ENCODE measurements at regions not wholly inside any gene's neighbourhood (a gene's known extent, or its start where the extent isn't known, plus 50 kb on each side); places are given as distances from the start of the nearest gene placed in this dataset.

DNA sequence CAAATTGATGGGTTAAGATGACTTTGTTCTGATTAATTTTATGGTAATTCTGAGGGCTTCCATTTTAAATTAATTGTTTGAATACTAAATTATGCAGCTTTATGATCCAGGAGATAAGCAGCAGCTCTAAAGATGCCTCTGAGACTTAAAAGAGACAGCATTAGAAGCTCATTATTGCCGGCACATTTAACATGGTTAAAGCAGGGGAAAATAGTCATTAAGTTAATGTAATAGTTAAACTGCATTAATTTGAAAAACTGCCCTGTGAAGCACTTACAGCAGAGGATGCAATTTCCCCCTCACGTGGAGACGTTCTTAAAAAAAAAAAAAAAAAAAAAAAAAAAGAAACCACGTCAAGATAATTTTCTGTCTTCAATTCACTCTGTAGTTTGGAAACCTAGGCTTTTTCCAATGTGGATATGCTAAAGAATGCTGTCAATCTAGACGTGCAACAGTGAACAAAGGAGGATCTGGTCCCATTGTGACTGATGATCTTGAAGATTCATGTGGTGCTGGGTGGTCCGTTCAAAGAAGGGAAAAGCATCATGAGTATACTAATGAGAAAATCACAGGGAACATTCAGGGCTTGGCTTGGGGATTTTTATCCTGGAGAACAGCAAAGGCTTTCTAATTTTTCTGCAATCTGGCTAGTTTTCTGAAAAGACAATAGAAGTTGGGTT lies 440.6 kb upstream of the HS3ST1 start:
- TF ChIP-seq, protein P1, sequence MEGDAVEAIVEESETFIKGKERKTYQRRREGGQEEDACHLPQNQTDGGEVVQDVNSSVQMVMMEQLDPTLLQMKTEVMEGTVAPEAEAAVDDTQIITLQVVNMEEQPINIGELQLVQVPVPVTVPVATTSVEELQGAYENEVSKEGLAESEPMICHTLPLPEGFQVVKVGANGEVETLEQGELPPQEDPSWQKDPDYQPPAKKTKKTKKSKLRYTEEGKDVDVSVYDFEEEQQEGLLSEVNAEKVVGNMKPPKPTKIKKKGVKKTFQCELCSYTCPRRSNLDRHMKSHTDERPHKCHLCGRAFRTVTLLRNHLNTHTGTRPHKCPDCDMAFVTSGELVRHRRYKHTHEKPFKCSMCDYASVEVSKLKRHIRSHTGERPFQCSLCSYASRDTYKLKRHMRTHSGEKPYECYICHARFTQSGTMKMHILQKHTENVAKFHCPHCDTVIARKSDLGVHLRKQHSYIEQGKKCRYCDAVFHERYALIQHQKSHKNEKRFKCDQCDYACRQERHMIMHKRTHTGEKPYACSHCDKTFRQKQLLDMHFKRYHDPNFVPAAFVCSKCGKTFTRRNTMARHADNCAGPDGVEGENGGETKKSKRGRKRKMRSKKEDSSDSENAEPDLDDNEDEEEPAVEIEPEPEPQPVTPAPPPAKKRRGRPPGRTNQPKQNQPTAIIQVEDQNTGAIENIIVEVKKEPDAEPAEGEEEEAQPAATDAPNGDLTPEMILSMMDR (conservative IDR thresholded peaks at IDR 0.05 in 1 of 2, IDR thresholded peaks at IDR 0.05 in 1 of 2; ENCODE audit: extremely low read depth in 1 of 2, insufficient read depth in 1 of 2, low read depth in 1 of 2, low read length in 2 of 2): no peak
- TF ChIP-seq EZH2 (IDR thresholded peaks at IDR 0.05; ENCODE audit: borderline replicate concordance, low read length): no peak
